ENCODE measurements at regions not wholly inside any gene's neighbourhood (a gene's known extent, or its start where the extent isn't known, plus 50 kb on each side); places are given as distances from the start of the nearest gene placed in this dataset.

GRCh38 chr9:111136180-111136579, 97.9 kb upstream of the LPAR1 start:
- intact Hi-C loops (cut with DNase I) = no loop called here
- no peak for DNase-seq
- H3K4me1 ChIP-seq (replicated peaks in 1 of 2) = no peaks in the 10 kb centered on the region
- no peaks in the 10 kb centered on the region for H3K27me3 ChIP-seq
- H3K4me3 ChIP-seq = no peak overlapping the region
- TF ChIP-seq POLR2A (IDR thresholded peaks at IDR 0.05) = no peak
- no peaks in the 10 kb centered on the region for H3K9me3 ChIP-seq (replicated peaks in 1 of 3)
- H3K27ac ChIP-seq = no peak overlapping the region
- WGBS, 4 donors = 61 to 90% (median 77%) methylated on average over 2 of the region's 2 CpGs
- no peaks in the 10 kb centered on the region for H3K36me3 ChIP-seq (replicated peaks in 1 of 2)

DNA sequence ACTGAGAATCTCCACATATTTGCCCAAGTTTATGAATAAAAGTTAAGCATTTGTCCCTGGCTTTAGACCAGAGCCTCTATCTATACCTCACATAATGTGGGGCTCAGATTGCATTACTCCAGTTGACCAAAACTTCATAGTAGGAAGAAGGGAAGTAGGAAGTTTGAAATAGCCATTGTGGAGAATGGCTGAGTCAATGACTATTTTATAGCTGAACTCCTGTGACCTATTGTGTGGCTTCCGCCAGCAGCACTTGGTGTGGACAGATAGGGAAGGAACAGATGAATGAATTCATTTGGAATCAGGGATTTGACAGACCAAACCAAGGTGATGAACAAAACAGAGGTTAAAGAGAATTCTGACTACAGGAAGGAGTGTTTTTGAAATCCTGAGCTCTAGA, 92.9 kb upstream of the LPAR1 start:
- no peaks in the 10 kb centered on the region for H3K4me1 ChIP-seq (replicated peaks in 1 of 2)
- H3K4me3 ChIP-seq = no peak overlapping the region
- DNase-seq = peak in 1 of 7 donors; percentile 7
- TF ChIP-seq, protein P1, sequence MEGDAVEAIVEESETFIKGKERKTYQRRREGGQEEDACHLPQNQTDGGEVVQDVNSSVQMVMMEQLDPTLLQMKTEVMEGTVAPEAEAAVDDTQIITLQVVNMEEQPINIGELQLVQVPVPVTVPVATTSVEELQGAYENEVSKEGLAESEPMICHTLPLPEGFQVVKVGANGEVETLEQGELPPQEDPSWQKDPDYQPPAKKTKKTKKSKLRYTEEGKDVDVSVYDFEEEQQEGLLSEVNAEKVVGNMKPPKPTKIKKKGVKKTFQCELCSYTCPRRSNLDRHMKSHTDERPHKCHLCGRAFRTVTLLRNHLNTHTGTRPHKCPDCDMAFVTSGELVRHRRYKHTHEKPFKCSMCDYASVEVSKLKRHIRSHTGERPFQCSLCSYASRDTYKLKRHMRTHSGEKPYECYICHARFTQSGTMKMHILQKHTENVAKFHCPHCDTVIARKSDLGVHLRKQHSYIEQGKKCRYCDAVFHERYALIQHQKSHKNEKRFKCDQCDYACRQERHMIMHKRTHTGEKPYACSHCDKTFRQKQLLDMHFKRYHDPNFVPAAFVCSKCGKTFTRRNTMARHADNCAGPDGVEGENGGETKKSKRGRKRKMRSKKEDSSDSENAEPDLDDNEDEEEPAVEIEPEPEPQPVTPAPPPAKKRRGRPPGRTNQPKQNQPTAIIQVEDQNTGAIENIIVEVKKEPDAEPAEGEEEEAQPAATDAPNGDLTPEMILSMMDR (IDR thresholded peaks at IDR 0.05) = no peak
- TF ChIP-seq POLR2A (IDR thresholded peaks at IDR 0.05) = no peak
- 50 to 68% (median 59%) methylated on average over 1 of the region's 1 CpG for WGBS, 4 donors
- no peaks in the 10 kb centered on the region for H3K27me3 ChIP-seq
- intact Hi-C loops (cut with DNase I) = no loop called here
- no peak overlapping the region for H3K27ac ChIP-seq
- no peaks in the 10 kb centered on the region for H3K36me3 ChIP-seq (replicated peaks in 1 of 2)
- H3K9me3 ChIP-seq (replicated peaks in 1 of 3) = no peaks in the 10 kb centered on the region

DNA sequence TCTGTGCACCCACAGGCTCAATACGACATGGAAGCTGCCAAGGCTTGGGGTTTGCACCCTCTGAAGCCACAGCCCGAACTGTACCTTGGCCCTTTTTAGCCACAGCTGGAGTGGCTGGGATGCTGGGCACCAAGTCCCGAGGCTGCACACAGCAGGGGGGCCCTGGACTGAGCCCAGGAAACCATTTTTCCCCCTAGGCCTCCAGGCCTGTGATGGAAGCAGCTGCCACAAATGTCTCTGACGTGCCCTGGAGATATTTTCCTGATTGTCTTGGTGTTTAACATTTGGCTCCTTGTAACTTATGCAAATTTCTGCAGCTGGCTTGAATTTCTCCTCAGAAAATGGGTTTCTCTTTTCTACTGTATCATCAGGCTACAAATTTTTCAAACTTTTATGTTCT, 82.3 kb upstream of the LPAR1 start:
- no peak overlapping the region for H3K27ac ChIP-seq
- intact Hi-C loops (cut with DNase I) = no loop called here
- H3K27me3 ChIP-seq = no peaks in the 10 kb centered on the region
- no peak for DNase-seq
- H3K36me3 ChIP-seq (replicated peaks in 1 of 2) = no peaks in the 10 kb centered on the region
- H3K4me1 ChIP-seq (replicated peaks in 1 of 2) = no peaks in the 10 kb centered on the region
- WGBS, 4 donors = 67 to 79% (median 72%) methylated on average over 4 of the region's 4 CpGs
- H3K4me3 ChIP-seq = no peak overlapping the region
- no peaks in the 10 kb centered on the region for H3K9me3 ChIP-seq (replicated peaks in 1 of 3)
- no peak for TF ChIP-seq POLR2A (IDR thresholded peaks at IDR 0.05)
- TF ChIP-seq, protein P1 (IDR thresholded peaks at IDR 0.05) = no peak

DNA sequence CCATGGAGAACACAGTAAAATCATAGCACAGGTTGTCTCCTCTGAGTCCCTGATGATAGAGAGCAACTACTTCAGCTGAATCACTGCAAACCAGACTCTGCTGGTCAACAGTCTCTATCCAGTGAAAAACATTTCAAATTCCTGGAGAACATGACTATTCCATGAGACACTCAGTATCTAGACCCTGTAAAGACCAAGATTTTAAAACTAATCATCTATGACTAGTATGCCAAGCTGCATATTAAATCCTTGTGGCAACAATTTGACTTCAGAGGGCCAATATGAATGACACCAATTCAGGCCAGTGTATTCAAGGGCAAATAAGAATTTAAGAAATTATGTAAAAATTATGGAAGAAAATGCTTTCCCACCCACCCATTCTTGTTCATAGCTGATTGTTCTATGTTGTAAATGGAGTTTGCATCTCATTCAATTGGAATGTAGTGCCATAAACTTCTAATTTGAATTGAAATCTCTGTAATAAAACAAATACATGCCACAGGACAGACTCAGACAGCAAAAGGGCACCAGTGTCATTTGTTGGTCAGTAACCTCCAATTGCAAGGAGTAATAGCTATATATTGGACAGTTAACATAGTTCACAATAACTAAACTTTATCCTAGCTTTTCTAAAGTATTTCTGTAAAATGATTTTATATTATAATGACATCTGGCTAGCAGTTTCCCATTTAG, 80.1 kb upstream of the LPAR1 start:
- Histone ChIP-seq H3K36me3 (replicated peaks in 1 of 2) (no peaks in the 10 kb centered on the region), H3K27ac (no peak overlapping the region), H3K4me1 (replicated peaks in 1 of 2) (no peaks in the 10 kb centered on the region), H3K4me3 (no peak overlapping the region), H3K27me3 (no peaks in the 10 kb centered on the region), H3K9me3 (replicated peaks in 1 of 3) (no peaks in the 10 kb centered on the region)
- intact Hi-C loops (cut with DNase I) = no loop called here
- TF ChIP-seq, protein P1 (IDR thresholded peaks at IDR 0.05) = no peak
- no peak for TF ChIP-seq POLR2A (IDR thresholded peaks at IDR 0.05)
- DNase-seq = no peak

- 48 to 69% (median 65%) methylated on average over 1 of the region's 1 CpG for WGBS, 4 donors
- Histone ChIP-seq H3K27me3 (no peaks in the 10 kb centered on the region), H3K4me1 (replicated peaks in 1 of 2) (no peaks in the 10 kb centered on the region), H3K4me3 (no peak overlapping the region), H3K27ac (no peak overlapping the region), H3K36me3 (replicated peaks in 1 of 2) (no peaks in the 10 kb centered on the region), H3K9me3 (replicated peaks in 1 of 3) (no peaks in the 10 kb centered on the region)
- DNase-seq = no peak
- intact Hi-C loops (cut with DNase I) = no loop called here
- no peak for TF ChIP-seq POLR2A (IDR thresholded peaks at IDR 0.05)
- TF ChIP-seq, protein P1 (IDR thresholded peaks at IDR 0.05) = no peak
These were observed 76.2 kb upstream of the LPAR1 start for GRCh38 chr9:111114486-111114885.

Data from adrenal gland (tissue), 9 donors.